Prostate gland (tissue), 2 donors: ENCODE measurements at regions not wholly inside any gene's neighbourhood (a gene's known extent, or its start where the extent isn't known, plus 50 kb on each side); places are given as distances from the start of the nearest gene placed in this dataset.

ENCODE experiments used
- POLR2A ChIP-seq: fragments of 450-650 bp; IDR thresholded peaks from one replicate; pipeline ENCODE4 v1.6.1; 2016; ENCODE audit warnings: antibody characterized with exemption, mild to moderate bottlenecking
- POLR2AphosphoS5 ChIP-seq: sonication (generic); formaldehyde crosslinking; IDR thresholded peaks from one replicate; pipeline ENCODE4 v1.6.1; 2017; ENCODE audit warnings: antibody characterized with exemption
- TF ChIP-seq, protein P1 (sequence below), 4 experiments: fragments of 200-600 bp in 2 of 4; fragments of 450-650 bp in 2 of 4; sonication (generic) in 2 of 4; IDR thresholded peaks; 1 replicate in 3 of 4; 2 replicates in 1 of 4; pipeline ENCODE4 v1.5.1; 2016 to 2019; ENCODE audit warnings: antibody characterized with exemption in 4 of 4, mild to moderate bottlenecking in 2 of 4, moderate library complexity in 2 of 4

- TF ChIP-seq, protein P1, sequence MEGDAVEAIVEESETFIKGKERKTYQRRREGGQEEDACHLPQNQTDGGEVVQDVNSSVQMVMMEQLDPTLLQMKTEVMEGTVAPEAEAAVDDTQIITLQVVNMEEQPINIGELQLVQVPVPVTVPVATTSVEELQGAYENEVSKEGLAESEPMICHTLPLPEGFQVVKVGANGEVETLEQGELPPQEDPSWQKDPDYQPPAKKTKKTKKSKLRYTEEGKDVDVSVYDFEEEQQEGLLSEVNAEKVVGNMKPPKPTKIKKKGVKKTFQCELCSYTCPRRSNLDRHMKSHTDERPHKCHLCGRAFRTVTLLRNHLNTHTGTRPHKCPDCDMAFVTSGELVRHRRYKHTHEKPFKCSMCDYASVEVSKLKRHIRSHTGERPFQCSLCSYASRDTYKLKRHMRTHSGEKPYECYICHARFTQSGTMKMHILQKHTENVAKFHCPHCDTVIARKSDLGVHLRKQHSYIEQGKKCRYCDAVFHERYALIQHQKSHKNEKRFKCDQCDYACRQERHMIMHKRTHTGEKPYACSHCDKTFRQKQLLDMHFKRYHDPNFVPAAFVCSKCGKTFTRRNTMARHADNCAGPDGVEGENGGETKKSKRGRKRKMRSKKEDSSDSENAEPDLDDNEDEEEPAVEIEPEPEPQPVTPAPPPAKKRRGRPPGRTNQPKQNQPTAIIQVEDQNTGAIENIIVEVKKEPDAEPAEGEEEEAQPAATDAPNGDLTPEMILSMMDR (IDR thresholded peaks at IDR 0.05) = no peak
- TF ChIP-seq POLR2A (no peak), POLR2AphosphoS5 (no peak)
Measured at GRCh38 chr6:14266266-14266665, 148.7 kb downstream of the CD83 start.
